Loucy (cell line): ENCODE measurements at regions not wholly inside any gene's neighbourhood (a gene's known extent, or its start where the extent isn't known, plus 50 kb on each side); places are given as distances from the start of the nearest gene placed in this dataset.

ENCODE experiments used
- H2AFZ ChIP-seq: fragments of 200-600 bp; sonication (generic); 2 replicates; pipeline ENCODE4 v1.6.0; 2016; ENCODE audit warnings: antibody characterized with exemption, mild to moderate bottlenecking, low read length, moderate library complexity
- H3F3A ChIP-seq: fragments of 200-600 bp; 2 replicates; pipeline ENCODE4 v1.6.0; 2016; ENCODE audit warnings: antibody characterized with exemption, low read depth, mild to moderate bottlenecking
- H3K27me3 ChIP-seq: fragments of 200-600 bp; sonication (generic); 2 replicates; pipeline ENCODE4 v1.6.1; 2014; ENCODE audit warnings: low read length, mild to moderate bottlenecking; ENCODE audit not compliant: insufficient read depth, poor library complexity, severe bottlenecking
- H3K36me3 ChIP-seq: fragments of 200-600 bp; sonication (generic); 2 replicates; pipeline ENCODE4 v1.6.1; 2016; ENCODE audit warnings: low read length; ENCODE audit not compliant: insufficient read depth
- H3K4me1 ChIP-seq: fragments of 200-600 bp; sonication (generic); 2 replicates; pipeline ENCODE4 v1.5.1; 2014; ENCODE audit warnings: low read length, mild to moderate bottlenecking; ENCODE audit not compliant: insufficient read depth, poor library complexity, severe bottlenecking
- H3K4me2 ChIP-seq: fragments of 200-600 bp; sonication (generic); 2 replicates; pipeline ENCODE4 v1.6.0; 2014; ENCODE audit warnings: antibody characterized with exemption, low read length, low read depth, mild to moderate bottlenecking; ENCODE audit not compliant: poor library complexity, severe bottlenecking
- H3K4me3 ChIP-seq: fragments of 200-600 bp; sonication (generic); 2 replicates; pipeline ENCODE4 v1.5.1; 2014; ENCODE audit warnings: low read length, mild to moderate bottlenecking, mixed read lengths; ENCODE audit not compliant: poor library complexity, severe bottlenecking
- H3K79me2 ChIP-seq: fragments of 200-600 bp; sonication (generic); 2 replicates; pipeline ENCODE4 v1.6.1; 2014; ENCODE audit warnings: low read length; ENCODE audit not compliant: insufficient read depth
- H3K9ac ChIP-seq: fragments of 200-600 bp; sonication (generic); 2 replicates; pipeline ENCODE4 v1.6.0; 2014; ENCODE audit warnings: mild to moderate bottlenecking, low read depth, low read length, moderate library complexity; ENCODE audit not compliant: poor library complexity, severe bottlenecking
- H3K9me2 ChIP-seq: fragments of 200-600 bp; sonication (generic); replicated peaks from 2 replicates; pipeline ENCODE4 v1.6.1; 2016; ENCODE audit warnings: low read depth, low read length, mixed read lengths
- H3K9me3 ChIP-seq: fragments of 200-600 bp; sonication (generic); 2 replicates; pipeline ENCODE4 v1.6.1; 2014; ENCODE audit warnings: mild to moderate bottlenecking, antibody characterized with exemption, low read length, low read depth; ENCODE audit not compliant: insufficient read depth
- H4K20me1 ChIP-seq: fragments of 200-600 bp; sonication (generic); 2 replicates; pipeline ENCODE4 v1.6.0; 2014; ENCODE audit warnings: antibody characterized with exemption, low read length, mild to moderate bottlenecking; ENCODE audit not compliant: insufficient read depth, poor library complexity, severe bottlenecking
- CTCF ChIP-seq: fragments of 200-600 bp; sonication (generic); conservative IDR thresholded peaks from 2 replicates; pipeline ENCODE4 v1.5.1; 2014; ENCODE audit warnings: mild to moderate bottlenecking, antibody characterized with exemption, low read length
- EZH2phosphoT487 ChIP-seq: fragments of 200-600 bp; IDR thresholded peaks from 2 replicates; pipeline ENCODE4 v1.6.1; 2018; ENCODE audit warnings: antibody characterized with exemption, mild to moderate bottlenecking, moderate library complexity, borderline replicate concordance

DNA sequence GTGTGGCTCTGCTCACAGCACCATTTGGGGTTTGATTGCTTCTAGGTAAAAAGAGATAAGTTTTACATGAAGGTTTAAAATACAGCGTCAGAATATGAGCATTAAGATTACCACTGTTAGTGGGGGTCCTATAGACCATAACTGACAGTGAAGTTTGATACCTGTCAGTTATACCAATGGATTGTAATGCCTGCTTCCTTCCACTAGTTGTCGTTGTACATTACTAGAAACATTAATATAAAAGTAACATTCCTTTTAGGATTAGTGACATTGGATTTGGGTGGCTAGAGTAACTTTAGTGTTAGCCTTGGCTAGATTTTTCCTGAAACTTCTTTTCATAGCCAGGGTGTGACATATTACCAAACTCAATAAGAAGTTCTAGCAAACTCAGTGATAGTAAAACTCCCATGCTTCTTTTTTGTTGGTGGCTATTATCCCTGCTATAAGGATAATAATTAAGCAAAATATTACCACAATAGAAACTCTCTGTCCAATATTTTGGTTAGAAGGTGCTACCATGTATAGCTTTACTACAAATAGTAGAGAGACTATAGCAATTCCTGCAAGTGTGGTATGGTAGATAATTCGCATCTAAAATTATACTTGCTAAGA lies 57.1 kb downstream of the FAM181B start:
- no peaks in the 10 kb centered on the region for H3K36me3 ChIP-seq
- no peak overlapping the region for H2AFZ ChIP-seq
- TF ChIP-seq CTCF (peak; percentile 49), EZH2phosphoT487 (no peak)

DNA sequence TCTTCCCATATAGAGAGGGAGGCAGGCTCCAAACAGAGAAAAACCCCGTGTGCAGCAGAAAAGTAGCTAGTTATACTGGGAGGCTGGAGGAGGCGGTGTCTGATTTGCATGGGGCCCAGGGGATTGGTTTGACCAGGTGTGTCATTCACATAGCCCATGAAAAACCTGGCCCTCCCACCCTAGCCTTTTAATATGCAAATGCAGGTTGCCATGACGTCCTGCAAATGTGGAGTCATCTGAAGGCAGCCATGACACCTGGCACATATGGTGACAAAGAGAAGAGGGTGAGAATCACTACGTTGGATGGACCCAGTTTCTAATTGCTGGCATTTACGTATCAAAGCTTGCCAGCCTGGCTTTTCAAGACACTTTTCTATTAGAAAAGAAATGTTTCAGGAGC lies 57.8 kb downstream of the FAM181B start:
- no peaks in the 10 kb centered on the region for H3K9me2 ChIP-seq
- no peak for TF ChIP-seq EZH2phosphoT487
- TF ChIP-seq CTCF, result no peak
- no peak overlapping the region for H3K9ac ChIP-seq
- H3K27me3 ChIP-seq, result no peaks in the 10 kb centered on the region
- H3K4me1 ChIP-seq, result peaks cover 7% of the 10 kb centered on the region
- H3K9me3 ChIP-seq, result no peaks in the 10 kb centered on the region
- no peak overlapping the region for H3K4me2 ChIP-seq
- H4K20me1 ChIP-seq, result no peaks in the 10 kb centered on the region
- no peaks in the 10 kb centered on the region for H3F3A ChIP-seq
- no peaks in the 10 kb centered on the region for H3K79me2 ChIP-seq
- no peak overlapping the region for H2AFZ ChIP-seq
- no peak overlapping the region for H3K4me3 ChIP-seq
- no peaks in the 10 kb centered on the region for H3K36me3 ChIP-seq

More for the DNA sequence above, 57.1 kb downstream of the FAM181B start:
- H3K9me2 ChIP-seq, result no peaks in the 10 kb centered on the region
- peaks cover 7% of the 10 kb centered on the region for H3K4me1 ChIP-seq
- no peaks in the 10 kb centered on the region for H3K27me3 ChIP-seq
- no peaks in the 10 kb centered on the region for H3K79me2 ChIP-seq
- no peak overlapping the region for H3K4me3 ChIP-seq
- no peaks in the 10 kb centered on the region for H3K9me3 ChIP-seq
- no peaks in the 10 kb centered on the region for H3F3A ChIP-seq
- no peak overlapping the region for H3K9ac ChIP-seq
- no peaks in the 10 kb centered on the region for H4K20me1 ChIP-seq
- no peak overlapping the region for H3K4me2 ChIP-seq

DNA sequence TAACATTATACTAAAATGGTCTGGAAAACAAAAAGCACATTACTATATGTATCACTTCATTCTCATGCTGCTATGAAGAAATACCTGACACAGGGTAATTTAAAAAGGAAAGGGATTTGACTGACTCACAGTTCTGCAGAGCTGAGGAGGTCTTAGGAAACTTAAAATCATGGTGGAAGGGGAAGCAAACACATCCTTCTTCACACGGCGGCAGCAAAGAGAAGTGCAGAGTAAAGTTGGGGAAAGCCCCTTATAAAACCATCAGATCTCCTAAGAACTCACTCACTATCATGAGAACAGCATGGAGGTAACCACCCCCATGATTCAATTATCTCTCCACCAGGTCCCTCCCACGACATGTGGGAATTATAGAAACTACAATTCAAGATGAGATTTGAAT lies 60.0 kb downstream of the FAM181B start:
- no peaks in the 10 kb centered on the region for H4K20me1 ChIP-seq
- H3F3A ChIP-seq, result no peaks in the 10 kb centered on the region
- H3K4me3 ChIP-seq, result no peak overlapping the region
- TF ChIP-seq CTCF, result no peak
- TF ChIP-seq EZH2phosphoT487, result no peak
- H3K79me2 ChIP-seq, result no peaks in the 10 kb centered on the region
- no peaks in the 10 kb centered on the region for H3K36me3 ChIP-seq
- no peaks in the 10 kb centered on the region for H3K4me1 ChIP-seq
- H3K4me2 ChIP-seq, result no peak overlapping the region
- H2AFZ ChIP-seq, result no peak overlapping the region
- H3K9ac ChIP-seq, result no peak overlapping the region
- H3K27me3 ChIP-seq, result no peaks in the 10 kb centered on the region
- H3K9me3 ChIP-seq, result no peaks in the 10 kb centered on the region
- H3K9me2 ChIP-seq, result no peaks in the 10 kb centered on the region
